ENCODE measurements at regions not wholly inside any gene's neighbourhood (a gene's known extent, or its start where the extent isn't known, plus 50 kb on each side); places are given as distances from the start of the nearest gene placed in this dataset.

DNA sequence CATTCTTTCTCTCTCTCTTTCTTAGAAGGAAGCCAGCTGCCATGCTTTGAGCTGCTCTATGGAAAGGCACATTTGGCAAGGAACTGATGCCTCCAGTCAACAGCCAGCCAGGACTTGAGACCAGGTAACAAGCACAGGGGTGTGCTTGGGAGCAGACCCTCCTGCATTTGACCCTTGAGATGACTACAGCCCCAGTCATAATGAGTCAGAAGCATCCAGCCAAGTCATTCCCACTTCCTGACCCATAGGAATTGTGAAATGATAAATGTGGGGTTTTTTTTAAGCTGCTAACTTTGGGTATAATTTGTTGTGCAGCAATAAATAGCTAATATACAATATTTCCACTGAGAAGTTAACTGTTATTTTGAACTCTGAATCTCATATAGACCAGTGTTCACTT, 446.9 kb downstream of the GRXCR1 start:
- TF ChIP-seq ZNF274 (IDR thresholded peaks at IDR 0.05; ENCODE audit: low read depth, low read length) = no peak
- no peak for TF ChIP-seq SUZ12 (IDR thresholded peaks at IDR 0.05; ENCODE audit: extremely low read depth, insufficient read depth, insufficient read length)
